T-helper 1 cell treated with Interleukin-12 subunit alpha and Interleukin-12 subunit beta and Interleukin-4 antibody, amounts not matched to agents 30 ng/mL and 1 ng/mL, for 36 hours (primary cell): ENCODE measurements at regions not wholly inside any gene's neighbourhood (a gene's known extent, or its start where the extent isn't known, plus 50 kb on each side); places are given as distances from the start of the nearest gene placed in this dataset.
"Not testable (repeated sequence)": the region's sequence is repeated elsewhere in the genome, so short reads cannot be mapped to it uniquely, and the experiment has no call there.

Source experiments
- intact Hi-C: fragments of 100-400 bp; cut with micrococcal nuclease; formaldehyde crosslinking; loops from one replicate; pipeline ENCODE4 v1.15.1; 2024

DNA sequence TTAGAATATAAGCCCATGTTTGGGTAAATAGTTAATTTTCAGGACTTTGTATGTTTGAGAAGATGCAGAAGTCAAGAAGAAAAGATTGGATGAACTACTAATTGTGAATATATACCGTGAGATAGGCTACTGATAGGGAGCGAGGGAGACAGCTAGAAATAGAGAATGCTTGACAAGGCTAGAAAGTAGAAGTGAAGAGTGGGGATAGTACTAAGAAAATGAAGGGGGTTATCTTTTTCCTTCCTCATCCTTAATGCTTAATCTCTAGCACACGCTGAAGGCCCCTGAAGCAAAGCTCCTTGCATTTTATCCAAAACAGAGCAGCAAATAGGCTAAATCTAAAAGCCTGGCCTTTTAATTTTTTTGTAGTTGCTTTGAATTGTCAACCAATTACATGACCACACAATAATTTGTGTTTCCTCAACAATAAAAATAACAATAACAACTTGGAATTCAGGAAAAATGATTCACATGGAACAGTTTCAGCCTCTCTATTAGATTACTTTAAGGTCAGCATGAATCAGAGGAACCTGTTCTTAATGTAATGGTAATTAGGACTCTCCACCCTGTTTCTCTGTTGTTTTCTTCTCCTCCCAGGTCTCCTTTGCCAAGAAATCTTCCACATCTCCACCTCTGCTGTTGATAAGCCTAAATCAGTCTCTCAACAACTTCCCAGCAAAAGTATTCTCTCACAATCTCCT is 1071.3 kb upstream of the ZEB2 start:
- intact Hi-C loops = no loop called here

GRCh38 chr2:145587922-145588321 is 1068.0 kb upstream of the ZEB2 start:
- intact Hi-C loops = no loop called here

- intact Hi-C loops = no loop called here
These were observed 1064.4 kb upstream of the ZEB2 start for GRCh38 chr2:145584353-145584752.

DNA sequence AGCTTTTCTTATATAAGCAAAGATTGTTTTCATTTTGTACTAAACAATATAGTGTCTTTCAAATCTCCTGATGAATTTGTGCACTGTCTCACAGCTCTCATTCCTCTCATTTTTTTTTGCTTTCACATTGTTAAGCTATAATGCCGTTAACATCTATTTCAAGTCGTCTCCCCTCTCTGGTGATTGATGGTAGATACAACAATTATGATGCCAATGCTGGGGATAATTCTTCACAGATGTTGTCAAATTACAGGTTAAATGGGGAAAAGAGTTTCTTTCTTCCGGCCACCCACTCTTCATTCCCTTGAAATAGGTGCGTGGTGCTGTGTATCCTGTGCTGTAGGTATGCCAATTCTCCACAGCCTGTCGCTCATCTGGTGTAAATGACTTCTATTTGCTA is 1053.7 kb upstream of the ZEB2 start:
- intact Hi-C loops = no loop called here

- intact Hi-C loops = no loop called here
These were observed 1052.3 kb upstream of the ZEB2 start for GRCh38 chr2:145572238-145572637.

- intact Hi-C loops = no loop called here
These were observed 1049.2 kb upstream of the ZEB2 start for GRCh38 chr2:145569108-145569507.

GRCh38 chr2:145563741-145564615 is 1044.1 kb upstream of the ZEB2 start:
- intact Hi-C loops = no loop called here

DNA sequence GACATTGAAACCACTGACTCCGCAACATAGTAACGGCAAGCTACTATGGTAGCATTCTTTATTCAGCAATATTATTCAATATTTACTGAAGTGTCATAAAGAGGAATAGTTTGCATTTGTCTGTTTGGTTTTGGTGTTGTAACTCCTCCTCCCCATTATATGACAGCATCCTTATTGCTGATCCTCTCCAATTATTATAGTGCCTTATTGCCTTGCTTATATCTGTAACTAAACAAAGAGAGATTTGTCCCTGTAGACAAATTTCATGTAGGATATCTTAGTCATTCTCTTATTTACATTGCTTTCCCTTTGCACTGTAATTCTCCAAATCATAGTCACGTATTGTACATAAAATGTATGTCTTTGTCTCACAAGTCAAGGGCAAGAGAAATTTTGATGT is 1041.2 kb upstream of the ZEB2 start:
- intact Hi-C loops = no loop called here

DNA sequence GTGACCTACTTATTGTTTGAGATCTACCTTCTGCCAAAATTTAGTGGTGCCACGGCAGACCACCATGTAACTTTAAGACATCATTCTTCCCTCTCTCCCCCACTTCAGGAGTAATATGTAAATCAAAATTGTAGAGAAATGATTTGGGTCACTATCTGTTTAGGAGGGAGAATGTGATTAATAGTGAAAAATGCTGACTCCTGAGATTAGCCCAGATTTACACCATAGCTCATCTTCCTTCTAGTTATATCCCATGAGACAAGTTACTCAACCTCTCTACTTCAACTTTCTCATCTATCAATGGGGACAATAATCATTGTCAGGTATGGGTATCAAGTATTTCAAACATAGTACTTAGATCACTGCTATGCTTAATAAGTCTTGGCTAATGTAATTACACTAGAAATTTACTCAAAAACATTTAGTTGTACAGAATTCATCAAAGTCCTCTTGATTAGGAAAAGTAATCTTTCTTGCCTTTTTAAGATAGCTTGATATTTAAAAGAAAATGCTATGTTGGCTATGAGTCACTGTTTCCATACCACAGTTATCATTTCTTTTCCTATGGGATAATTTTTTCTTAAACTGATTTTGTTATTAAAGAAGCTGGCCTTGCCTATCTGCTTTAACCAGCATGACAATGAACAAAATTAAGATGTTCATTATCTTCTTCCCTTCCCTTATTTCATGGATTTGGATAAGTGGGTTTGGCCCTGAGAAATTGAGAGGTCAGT is 1038.9 kb upstream of the ZEB2 start:
- intact Hi-C loops = no loop called here

- intact Hi-C loops = no loop called here
These were observed 1035.4 kb upstream of the ZEB2 start for GRCh38 chr2:145555360-145555759.

DNA sequence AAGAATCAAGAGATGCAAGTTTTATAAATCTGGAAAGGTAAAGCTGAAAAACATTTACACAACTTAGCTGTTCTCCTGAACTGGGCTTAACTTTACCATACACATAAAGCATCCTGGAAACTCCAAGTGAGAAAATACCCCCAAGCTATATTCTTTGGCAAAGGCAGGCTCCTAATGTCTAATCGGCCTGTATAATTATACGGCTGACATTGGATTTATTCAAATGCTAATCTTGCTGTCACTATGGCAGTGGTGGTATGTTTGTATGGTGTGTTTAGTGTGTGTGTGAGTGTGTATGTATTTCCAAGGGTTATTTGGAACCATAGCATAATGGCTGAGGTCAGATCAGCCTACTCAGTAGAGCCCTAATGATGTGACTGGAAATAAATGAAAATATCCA is 1031.8 kb upstream of the ZEB2 start:
- intact Hi-C loops = no loop called here

- intact Hi-C loops = no loop called here
These were observed 1028.6 kb upstream of the ZEB2 start for GRCh38 chr2:145548479-145548878.

GRCh38 chr2:145547620-145548019 is 1027.7 kb upstream of the ZEB2 start:
- intact Hi-C loops = no loop called here

GRCh38 chr2:145546091-145546490 is 1026.2 kb upstream of the ZEB2 start:
- intact Hi-C loops = no loop called here

DNA sequence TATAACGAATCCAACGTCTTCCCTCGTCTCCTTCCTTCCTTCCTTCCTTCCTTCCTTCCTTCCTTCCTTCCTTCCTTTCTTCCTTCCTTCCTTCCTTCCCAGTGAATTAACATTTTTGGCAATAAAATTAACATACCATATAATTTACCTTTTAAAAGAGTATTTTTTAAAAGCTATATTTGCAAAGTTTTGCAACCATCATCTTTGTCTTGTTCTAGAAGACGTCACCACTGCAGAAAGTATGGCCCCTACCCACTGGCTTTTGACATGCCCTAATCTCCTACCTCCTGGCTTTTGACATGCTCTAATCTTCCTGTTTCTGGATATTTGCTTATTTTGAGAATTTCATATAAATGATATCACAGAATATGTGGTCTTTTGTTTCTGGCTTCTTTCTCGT is 1023.9 kb upstream of the ZEB2 start:
- intact Hi-C loops = no loop called here

DNA sequence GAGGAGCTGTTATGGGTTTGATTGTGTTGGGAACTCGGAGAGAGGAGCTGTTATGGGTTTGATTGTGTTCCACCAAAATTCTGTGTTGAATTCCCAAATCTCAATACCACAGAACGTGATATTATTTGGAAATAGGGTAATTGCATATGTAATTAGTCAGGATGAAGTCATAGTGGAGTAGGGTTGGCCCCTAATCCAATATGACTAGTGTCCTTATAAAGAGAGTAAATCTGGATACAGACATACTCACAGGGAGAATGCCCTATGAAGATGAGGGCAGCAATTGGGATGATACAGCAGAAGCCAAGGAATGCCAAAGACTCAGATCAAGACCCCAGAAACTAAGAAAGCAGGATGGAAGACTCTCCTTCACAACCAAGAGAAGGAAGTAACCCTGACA is 1023.2 kb upstream of the ZEB2 start:
- intact Hi-C loops = no loop called here

DNA sequence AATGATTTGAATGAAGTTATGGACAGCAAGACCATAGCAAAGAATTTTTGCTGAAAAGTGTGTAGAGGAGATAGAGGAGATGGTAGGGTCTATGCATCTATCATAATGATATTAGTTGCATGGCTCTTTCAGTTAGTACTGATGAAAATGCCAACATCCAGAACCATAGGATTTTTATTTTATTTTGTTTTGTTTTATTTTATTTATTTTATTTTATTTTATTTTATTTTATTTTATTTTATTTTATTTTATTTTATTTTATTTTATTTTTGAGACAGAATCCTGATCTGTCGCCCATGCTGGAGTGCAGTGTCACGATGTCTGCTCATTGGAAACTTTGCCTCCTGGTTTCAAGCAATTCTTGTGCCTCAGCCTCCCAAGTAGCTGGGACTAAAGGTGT is 1021.1 kb upstream of the ZEB2 start:
- intact Hi-C loops = no loop called here

GRCh38 chr2:145538661-145539350 is 1018.9 kb upstream of the ZEB2 start:
- intact Hi-C loops = no loop called here

GRCh38 chr2:145530653-145531052 is 1010.7 kb upstream of the ZEB2 start:
- intact Hi-C loops = no loop called here

GRCh38 chr2:145524836-145525235 is 1004.9 kb upstream of the ZEB2 start:
- intact Hi-C loops = no loop called here

- intact Hi-C loops = no loop called here
These were observed 1004.4 kb upstream of the ZEB2 start for GRCh38 chr2:145524303-145524702.

- intact Hi-C loops = not testable (repeated sequence)
These were observed 999.3 kb upstream of the ZEB2 start for GRCh38 chr2:145519254-145519653.
